Activated CD4-positive, alpha-beta T cell treated with anti-CD3 and anti-CD28 coated beads, Interleukin-2, amount 50 U/mL, for 48 hours (primary cell): ENCODE measurements at regions not wholly inside any gene's neighbourhood (a gene's known extent, or its start where the extent isn't known, plus 50 kb on each side); places are given as distances from the start of the nearest gene placed in this dataset.
"Not testable (repeated sequence)": the region's sequence is repeated elsewhere in the genome, so short reads cannot be mapped to it uniquely, and the experiment has no call there.

Experiments used
- DNase-seq, 2 experiments: peaks; one replicate each; pipeline ENCODE4 v3.0.0-alpha.2; 2020

- DNase-seq: not testable (repeated sequence)
Observed at GRCh38 chr13:22959859-22960258, 220.9 kb upstream of the SGCG start.

- DNase-seq: no peak
Observed at GRCh38 chr13:22960827-22961226, 220.0 kb upstream of the SGCG start.

- not testable (repeated sequence) for DNase-seq
Observed at GRCh38 chr13:22961342-22961741, 219.4 kb upstream of the SGCG start.

DNA sequence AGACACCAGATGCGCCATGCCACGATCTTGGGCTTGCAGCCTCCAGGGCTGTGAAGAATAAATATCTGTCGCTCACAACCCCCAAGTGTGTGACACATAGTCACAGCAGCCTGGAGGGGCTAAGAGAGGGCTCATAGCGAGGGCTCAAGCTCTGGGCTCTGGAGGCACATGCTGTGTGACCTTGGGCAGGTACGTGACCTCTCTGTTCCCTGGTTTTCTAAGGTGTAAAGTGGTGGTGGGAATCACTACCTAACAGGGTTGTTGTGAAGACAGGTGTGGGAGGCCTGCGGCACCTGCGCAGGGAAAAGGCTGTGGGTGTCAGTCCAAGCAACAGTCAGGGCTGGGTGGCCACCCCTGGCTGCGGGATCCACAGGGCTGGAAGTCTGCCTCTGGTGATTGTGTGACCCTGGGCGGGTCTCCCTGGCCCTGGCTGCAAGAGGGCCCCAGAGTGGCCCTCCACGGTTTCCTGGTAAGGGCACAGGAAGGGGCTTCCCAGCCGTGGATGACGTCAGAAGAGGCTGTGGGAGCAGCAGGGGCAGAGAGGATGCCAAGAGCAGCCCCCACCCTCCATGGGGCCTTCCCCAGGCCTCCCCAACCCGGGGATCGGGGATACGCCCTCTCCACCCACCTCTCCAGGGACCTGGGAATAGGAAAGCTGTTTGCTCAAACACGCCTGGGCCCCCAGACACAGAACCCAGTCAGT, 218.8 kb upstream of the SGCG start:
- DNase-seq: no peak

DNA sequence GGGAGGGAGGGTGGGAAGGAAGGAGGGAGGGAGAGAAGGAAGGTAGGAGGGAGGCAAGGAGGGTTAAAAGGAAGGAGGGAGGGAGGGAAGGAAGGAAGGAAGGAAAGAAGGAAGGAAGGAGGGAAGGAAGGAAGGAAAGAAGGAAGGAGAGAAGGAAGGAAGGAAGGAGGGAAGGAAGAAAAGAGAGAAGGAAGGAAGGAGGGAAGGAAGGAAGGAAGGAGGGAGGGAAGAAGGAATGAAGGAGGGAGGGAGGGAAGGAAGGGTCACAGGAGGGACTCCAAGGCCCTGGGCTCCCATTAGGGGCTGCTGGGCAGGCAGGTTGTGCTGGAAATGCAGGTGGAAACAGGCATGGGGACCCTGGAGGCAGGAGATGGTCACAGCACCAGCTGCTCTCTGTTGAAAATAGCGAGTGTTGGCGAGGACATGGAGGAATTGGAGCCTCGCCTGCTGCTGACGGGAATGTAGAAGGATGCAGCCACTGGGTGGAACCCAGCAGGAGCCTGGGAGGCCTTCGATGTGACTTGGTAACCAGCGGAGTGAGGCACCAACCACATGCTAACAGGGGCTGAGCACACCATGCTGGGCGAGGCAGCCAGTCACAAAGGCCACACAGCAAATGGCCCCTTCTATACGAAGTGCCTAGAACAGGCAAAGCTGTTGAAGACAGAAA, 217.3 kb upstream of the SGCG start:
- DNase-seq: not testable (repeated sequence)

DNA sequence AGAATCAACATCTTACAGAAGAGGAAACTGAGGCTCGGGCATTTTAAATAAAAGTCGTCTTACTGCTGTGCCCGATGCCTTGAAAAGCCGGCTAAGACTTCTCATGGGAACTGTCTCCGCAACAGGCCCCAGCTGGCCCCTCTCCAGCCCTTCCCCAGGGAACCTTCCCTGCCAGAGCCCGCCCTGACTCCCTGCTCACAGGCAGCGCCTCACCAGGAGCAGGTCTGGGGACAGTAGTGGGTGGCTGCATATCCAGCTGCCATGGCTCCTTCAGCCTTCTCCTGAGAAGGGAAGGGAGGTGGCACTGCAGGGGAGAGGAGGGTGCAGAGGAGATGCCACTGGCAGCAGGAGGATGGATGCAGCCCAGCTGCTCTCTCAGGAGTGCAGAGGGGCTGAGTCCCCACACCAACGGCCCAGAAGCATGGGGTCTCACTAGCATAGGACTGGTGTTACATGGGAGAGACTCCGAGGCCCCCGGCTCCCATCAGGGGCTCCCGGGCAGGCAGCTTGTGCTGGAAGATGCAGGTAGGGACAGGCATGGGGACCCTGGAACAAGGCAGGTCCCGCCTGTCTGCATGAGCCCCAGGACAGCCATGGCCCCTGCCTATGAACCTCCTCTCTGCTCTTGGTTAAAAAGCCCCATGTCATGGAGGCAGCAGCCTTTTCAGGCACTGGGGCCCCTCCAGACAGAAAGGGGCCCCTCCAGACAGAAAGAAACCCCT, 216.4 kb upstream of the SGCG start:
- no peak for DNase-seq

DNA sequence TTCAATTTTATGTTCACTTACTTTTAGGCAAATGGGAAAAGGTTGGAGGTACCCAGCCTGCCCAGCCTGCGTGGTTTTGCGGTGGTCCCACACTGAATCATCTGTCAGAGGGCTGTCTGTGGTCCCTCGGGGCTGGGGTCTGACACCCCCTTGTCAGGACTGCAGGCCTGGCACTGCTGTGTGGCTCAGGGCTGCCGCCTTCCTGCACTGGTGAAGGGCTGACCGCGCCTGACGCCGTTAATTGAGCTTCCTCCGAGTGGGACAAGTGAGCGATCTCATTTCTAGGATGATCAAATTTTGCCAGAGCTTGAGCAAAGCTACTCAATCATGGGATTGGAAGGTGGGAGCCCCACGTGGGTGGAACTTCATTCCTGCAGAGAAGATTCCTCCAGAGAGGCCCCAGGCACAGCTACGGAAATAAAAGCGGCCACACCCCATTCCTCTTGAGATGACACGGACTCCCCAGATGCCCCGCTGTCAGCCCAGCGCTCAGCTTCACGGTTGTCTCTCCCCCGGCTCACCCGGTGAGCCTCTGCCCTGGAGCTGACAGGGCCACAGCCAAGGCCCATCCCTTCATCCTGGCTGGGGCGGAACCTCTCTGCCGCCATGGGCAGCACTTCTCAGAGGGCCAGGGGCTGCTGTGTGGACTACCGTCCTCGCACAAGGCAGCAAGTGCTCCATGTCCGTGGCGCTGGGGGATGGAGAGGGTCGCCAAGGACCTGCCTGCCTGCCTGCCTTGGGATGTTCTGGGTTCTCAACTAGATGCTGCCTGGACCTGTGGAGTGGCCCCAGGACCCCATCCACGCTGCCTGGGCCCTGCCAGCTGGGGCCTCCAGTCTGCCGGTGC, 215.5 kb upstream of the SGCG start:
- DNase-seq: not testable (repeated sequence)

- DNase-seq: not testable (repeated sequence)
Observed at GRCh38 chr13:22965858-22966239, 214.9 kb upstream of the SGCG start.

GRCh38 chr13:22966753-22967152, 214.0 kb upstream of the SGCG start:
- not testable (repeated sequence) for DNase-seq

DNA sequence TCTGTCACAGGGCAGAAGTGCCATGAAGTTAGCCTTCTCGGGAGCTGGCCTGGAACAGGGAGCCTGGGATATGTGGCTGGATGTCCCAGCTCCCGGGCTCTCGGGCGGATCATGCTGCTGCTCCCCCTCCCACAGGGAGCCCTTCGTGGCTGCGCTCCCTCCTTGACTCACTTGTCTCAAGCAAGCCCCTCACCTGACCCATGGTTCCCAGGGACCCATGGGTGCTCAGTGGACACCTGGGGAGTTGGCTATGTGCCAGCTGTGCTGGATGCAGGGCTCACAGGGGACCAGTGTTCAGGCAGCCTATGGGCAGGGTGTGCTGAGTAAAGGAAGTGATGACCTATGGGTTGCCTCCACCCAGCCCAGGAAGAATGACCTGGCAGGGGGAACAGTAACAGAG, 213.1 kb upstream of the SGCG start:
- no peak for DNase-seq

DNA sequence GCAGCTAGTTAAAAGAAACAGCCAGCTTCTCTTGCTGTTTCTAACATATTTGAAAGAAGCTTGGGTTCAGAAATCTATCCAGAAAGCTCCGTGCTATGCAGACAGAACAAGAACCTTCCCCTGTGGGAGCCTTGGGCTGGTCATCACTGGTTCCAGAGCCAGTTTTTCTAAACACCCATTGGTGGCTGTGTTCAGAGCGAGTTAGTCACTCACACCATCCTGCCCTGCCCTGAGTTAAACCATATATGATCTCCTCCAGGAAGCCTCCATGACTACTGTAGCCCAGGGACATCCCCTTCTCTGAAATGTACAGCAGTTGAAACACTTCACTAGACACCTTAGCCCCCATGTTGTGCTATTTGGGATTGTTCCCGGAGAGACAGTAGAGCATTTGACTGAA, 200.8 kb upstream of the SGCG start:
- no peak for DNase-seq

DNA sequence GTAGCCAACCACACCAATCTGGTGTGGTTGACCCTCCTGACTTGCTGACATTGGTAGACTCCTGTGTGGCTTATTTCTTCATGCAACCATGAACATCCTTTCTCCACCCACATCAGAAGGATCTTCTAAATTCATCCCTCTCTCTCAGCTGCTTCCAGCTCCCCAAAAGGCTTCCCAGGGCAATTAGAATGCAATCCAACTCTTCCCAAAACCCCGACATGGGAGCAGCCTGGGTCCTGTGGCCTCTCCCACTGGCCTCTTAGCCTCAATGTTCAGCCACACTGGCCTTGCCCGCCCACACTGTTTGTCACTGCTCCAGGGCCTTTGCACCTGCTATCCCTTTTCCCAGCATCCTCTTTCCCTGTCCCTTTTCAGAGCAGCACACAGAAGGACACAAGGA, 199.8 kb upstream of the SGCG start:
- DNase-seq: no peak

- DNase-seq: no peak
Observed at GRCh38 chr13:22993148-22993547, 187.6 kb upstream of the SGCG start.

DNA sequence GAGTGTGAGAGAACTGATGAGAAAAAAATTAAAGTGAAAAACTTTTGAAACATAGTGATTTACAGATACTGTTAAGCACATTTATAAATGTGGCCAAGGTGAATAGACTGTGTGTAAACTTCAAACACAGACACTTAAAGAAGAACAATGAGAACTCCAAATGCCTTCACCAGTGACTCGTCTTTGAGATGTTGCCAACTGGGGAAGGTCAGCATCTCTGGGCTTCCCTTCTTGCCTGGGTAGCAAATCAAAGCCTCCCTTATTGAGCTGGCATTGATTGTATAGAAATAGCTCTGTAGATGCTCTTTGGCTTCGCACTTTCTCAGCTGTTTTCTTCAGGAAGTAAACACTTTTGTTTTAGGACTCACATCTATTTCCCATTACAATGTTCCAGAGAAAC, 177.3 kb upstream of the SGCG start:
- no peak for DNase-seq

DNA sequence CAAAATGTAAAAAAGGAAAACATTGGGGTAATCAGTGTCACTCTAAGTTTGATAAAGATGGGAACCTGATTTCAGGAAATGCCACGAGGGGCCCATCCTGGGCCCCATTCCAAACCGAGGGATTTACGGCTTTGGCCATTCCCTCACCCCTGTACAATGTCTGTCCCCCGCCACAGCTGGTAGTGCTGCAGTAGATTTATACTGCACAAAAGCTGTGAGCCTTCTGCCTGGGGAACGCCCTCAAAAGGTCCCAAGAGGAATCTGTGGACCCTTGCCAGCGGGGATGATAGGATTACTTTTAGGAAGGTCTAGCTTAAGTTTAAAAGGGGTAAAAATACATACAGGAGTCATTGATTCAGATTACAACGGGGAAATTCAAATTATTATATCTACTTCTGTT, 173.4 kb upstream of the SGCG start:
- no peak for DNase-seq

GRCh38 chr13:23018143-23018542, 162.6 kb upstream of the SGCG start:
- no peak for DNase-seq

DNA sequence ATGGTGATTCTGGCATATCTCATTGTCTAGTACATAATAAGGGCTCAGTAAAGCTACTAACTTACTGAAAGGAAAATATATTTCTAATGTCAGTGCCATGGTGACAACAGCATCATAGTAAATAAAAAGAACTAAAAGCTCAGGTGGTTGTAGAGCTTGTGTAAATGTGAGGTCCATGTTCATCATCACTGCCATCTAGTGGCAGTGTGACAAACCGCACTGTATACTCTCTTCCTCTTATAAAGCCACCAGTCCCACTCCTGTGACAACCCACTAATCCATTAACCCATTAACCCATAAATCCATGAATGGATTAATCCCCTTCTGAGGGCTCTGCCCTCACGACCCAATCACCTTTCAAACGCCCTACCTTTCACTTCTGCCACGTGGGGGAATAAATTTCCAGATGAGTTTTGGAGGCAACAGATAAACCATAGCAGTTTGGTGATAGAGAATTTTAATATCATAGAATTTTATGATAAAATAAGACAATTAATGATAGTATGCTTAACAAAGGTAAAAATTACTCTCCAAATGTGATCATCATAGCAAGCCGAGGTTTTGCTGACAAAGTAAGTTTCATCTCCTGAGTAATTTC, 160.4 kb upstream of the SGCG start:
- DNase-seq: peak; percentile 10 to 29

- no peak for DNase-seq
Observed at GRCh38 chr13:23021906-23022305, 158.9 kb upstream of the SGCG start.

- no peak for DNase-seq
Observed at GRCh38 chr13:23022704-23023103, 158.1 kb upstream of the SGCG start.

GRCh38 chr13:23025864-23026608, 154.7 kb upstream of the SGCG start:
- DNase-seq: no peak

DNA sequence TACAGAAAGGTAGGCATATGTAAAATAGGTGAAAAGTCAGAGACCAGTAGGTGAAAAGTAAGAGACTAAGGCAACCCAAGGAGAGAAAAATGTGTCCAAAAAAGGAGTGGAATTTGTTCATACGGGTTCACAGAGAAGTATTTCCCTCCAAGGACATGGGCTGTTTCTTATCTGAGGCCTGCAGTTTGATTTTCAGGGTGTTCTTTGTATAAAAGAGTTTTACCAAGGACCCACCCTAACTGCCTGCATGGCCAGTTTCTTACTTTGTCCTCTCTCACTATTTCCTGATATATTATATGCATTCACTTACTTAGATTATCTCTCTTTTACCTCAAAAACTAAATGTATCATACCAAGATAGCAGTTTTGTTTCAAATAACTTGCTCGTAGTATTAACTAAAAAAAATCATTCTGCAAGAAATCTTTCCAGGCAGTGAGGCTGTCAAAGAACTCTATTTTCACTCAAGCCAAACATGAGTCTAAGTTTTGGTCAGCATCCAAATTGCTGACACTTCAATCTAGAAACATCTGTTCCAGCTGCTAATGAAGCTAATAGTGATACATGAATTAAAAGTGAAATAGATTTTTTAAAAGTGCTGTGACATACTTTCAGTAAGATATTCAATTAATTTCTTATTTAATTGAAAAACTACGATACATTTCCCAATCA, 141.4 kb upstream of the SGCG start:
- DNase-seq: no peak
